ENCODE measurements at regions not wholly inside any gene's neighbourhood (a gene's known extent, or its start where the extent isn't known, plus 50 kb on each side); places are given as distances from the start of the nearest gene placed in this dataset.

GRCh38 chr1:58841455-58841854 lies 57.6 kb upstream of the JUN start:
- Histone ChIP-seq H3K27ac (ENCODE audit: low read length) (no peak overlapping the region), H3K79me2 (replicated peaks; ENCODE audit: insufficient read depth, low read length) (no peaks in the 10 kb centered on the region), H3K9ac (ENCODE audit: low read length) (no peak overlapping the region), H3K4me2 (ENCODE audit: low read length) (no peak overlapping the region), H3K27me3 (ENCODE audit: insufficient read depth, low read depth, low read length) (no peaks in the 10 kb centered on the region), H3K4me3 (ENCODE audit: low read length) (no peak overlapping the region), H3K36me3 (ENCODE audit: insufficient read depth, low read length) (no peaks in the 10 kb centered on the region), H3K9me2 (ENCODE audit: insufficient read depth, low read length) (no peaks in the 10 kb centered on the region), H4K20me1 (ENCODE audit: insufficient read depth) (no peaks in the 10 kb centered on the region), H3K9me3 (ENCODE audit: low read length) (no peaks in the 10 kb centered on the region), H2AFZ (ENCODE audit: low read depth, low read length) (no peak overlapping the region), H3F3A (ENCODE audit: insufficient read depth, low read length, poor library complexity, severe bottlenecking) (no peaks in the 10 kb centered on the region)
- TF ChIP-seq RAD21 (conservative IDR thresholded peaks at IDR 0.05) (no peak), TAF1 (IDR thresholded peaks at IDR 0.05; ENCODE audit: low read depth) (no peak), SMC3 (conservative IDR thresholded peaks at IDR 0.05; ENCODE audit: poor library complexity) (no peak), EP300 (conservative IDR thresholded peaks at IDR 0.05; ENCODE audit: poor library complexity, severe bottlenecking) (no peak), CTCF (IDR thresholded peaks at IDR 0.05; ENCODE audit: poor library complexity, severe bottlenecking) (no peak), REST (IDR thresholded peaks at IDR 0.05; ENCODE audit: borderline replicate concordance) (no peak), EZH2 (IDR thresholded peaks at IDR 0.05; ENCODE audit: borderline replicate concordance, insufficient read depth, low read length, poor library complexity, severe bottlenecking) (no peak), POLR2AphosphoS5 (IDR thresholded peaks at IDR 0.05) (no peak), MXI1 (conservative IDR thresholded peaks at IDR 0.05; ENCODE audit: poor library complexity, severe bottlenecking) (no peak)

GRCh38 chr1:58842941-58843340 lies 59.1 kb upstream of the JUN start:
- Histone ChIP-seq H3K36me3 (ENCODE audit: insufficient read depth, low read length) (no peaks in the 10 kb centered on the region), H3K4me2 (ENCODE audit: low read length) (no peak overlapping the region), H3K9me3 (ENCODE audit: low read length) (no peaks in the 10 kb centered on the region), H3K27me3 (ENCODE audit: insufficient read depth, low read depth, low read length) (no peaks in the 10 kb centered on the region), H3F3A (ENCODE audit: insufficient read depth, low read length, poor library complexity, severe bottlenecking) (no peaks in the 10 kb centered on the region), H3K27ac (ENCODE audit: low read length) (no peak overlapping the region), H3K9me2 (ENCODE audit: insufficient read depth, low read length) (no peaks in the 10 kb centered on the region), H2AFZ (ENCODE audit: low read depth, low read length) (no peak overlapping the region), H3K9ac (ENCODE audit: low read length) (no peak overlapping the region), H3K79me2 (replicated peaks; ENCODE audit: insufficient read depth, low read length) (no peaks in the 10 kb centered on the region), H3K4me3 (ENCODE audit: low read length) (no peak overlapping the region), H4K20me1 (ENCODE audit: insufficient read depth) (no peaks in the 10 kb centered on the region)
- TF ChIP-seq SMC3 (conservative IDR thresholded peaks at IDR 0.05; ENCODE audit: poor library complexity) (no peak), CTCF (IDR thresholded peaks at IDR 0.05; ENCODE audit: poor library complexity, severe bottlenecking) (no peak), MXI1 (conservative IDR thresholded peaks at IDR 0.05; ENCODE audit: poor library complexity, severe bottlenecking) (no peak), POLR2AphosphoS5 (IDR thresholded peaks at IDR 0.05) (no peak), REST (IDR thresholded peaks at IDR 0.05; ENCODE audit: borderline replicate concordance) (no peak), EZH2 (IDR thresholded peaks at IDR 0.05; ENCODE audit: borderline replicate concordance, insufficient read depth, low read length, poor library complexity, severe bottlenecking) (no peak), EP300 (conservative IDR thresholded peaks at IDR 0.05; ENCODE audit: poor library complexity, severe bottlenecking) (no peak), RAD21 (conservative IDR thresholded peaks at IDR 0.05) (no peak), TAF1 (IDR thresholded peaks at IDR 0.05; ENCODE audit: low read depth) (no peak)
